ENCODE measurements at regions not wholly inside any gene's neighbourhood (a gene's known extent, or its start where the extent isn't known, plus 50 kb on each side); places are given as distances from the start of the nearest gene placed in this dataset.

GRCh38 chr4:133969202-133969848 lies 232.3 kb downstream of the PABPC4L start:
- H3K27ac ChIP-seq (ENCODE audit: insufficient read length, low read depth, low read length), result no peak overlapping the region
- no peak overlapping the region for H2AFZ ChIP-seq (ENCODE audit: low read length)
- H3K4me1 ChIP-seq (ENCODE audit: insufficient read depth, low read length), result no peaks in the 10 kb centered on the region
- no peak overlapping the region for H3K4me2 ChIP-seq (ENCODE audit: insufficient read depth, insufficient read length, low read length)
- no peaks in the 10 kb centered on the region for H3K79me1 ChIP-seq (ENCODE audit: insufficient read depth, low read depth, low read length, poor library complexity, severe bottlenecking)
- no peak overlapping the region for H2BK15ac ChIP-seq (ENCODE audit: low read depth, low read length)
- H3K23ac ChIP-seq (ENCODE audit: insufficient read length, low read depth, low read length), result no peak overlapping the region
- 100% methylated on average over 2 of the region's 4 CpGs for WGBS (ENCODE audit: extremely low coverage, insufficient read length, low lambda C conversion rate)
- H2BK20ac ChIP-seq (ENCODE audit: low read depth, low read length, poor library complexity, severe bottlenecking), result no peak overlapping the region
- H3K4ac ChIP-seq (ENCODE audit: low read depth, low read length), result no peak overlapping the region
- H3T11ph ChIP-seq (ENCODE audit: low read length), result no peak overlapping the region
- no peak overlapping the region for H2BK120ac ChIP-seq (ENCODE audit: low read depth, low read length, poor library complexity, severe bottlenecking)
- DNase-seq, result no peak
- Mint-ChIP-seq H3K9me3 (peaks cover 16 to 17% of the 10 kb centered on the region in 2 experiments; a peak in 4 of 5 replicates), H3K4me3 (no peak overlapping the region), H3K27ac (no peak overlapping the region; a peak in 2 of 7 replicates), H3K27me3 (ENCODE audit: low read depth) (no peaks in the 10 kb centered on the region), H3K4me1 (peaks cover 0 to 6% of the 10 kb centered on the region in 2 experiments; a peak in 1 of 4 replicates), H3K36me3 (ENCODE audit: insufficient read depth in 1 of 3, low read depth in 3 of 3) (peaks cover 0 to 21% (median 12%) of the 10 kb centered on the region in 3 experiments; a peak in 4 of 7 replicates)
- H2BK5ac ChIP-seq (ENCODE audit: insufficient read length, low read length), result no peak overlapping the region
- H2AK5ac ChIP-seq (ENCODE audit: insufficient read length, low read length), result no peak overlapping the region
- H3K14ac ChIP-seq (ENCODE audit: insufficient read depth, low read length), result no peak overlapping the region
- H2BK12ac ChIP-seq (ENCODE audit: insufficient read length, low read depth, low read length), result no peak overlapping the region
- H3K56ac ChIP-seq (ENCODE audit: insufficient read length, low read depth, low read length), result no peak overlapping the region
- no peaks in the 10 kb centered on the region for H4K20me1 ChIP-seq (ENCODE audit: control insufficient read depth, insufficient read depth, insufficient read length)
- H4K91ac ChIP-seq (ENCODE audit: insufficient read length, low read depth, low read length), result no peak overlapping the region
- no peaks in the 10 kb centered on the region for H3K9me3 ChIP-seq (ENCODE audit: control insufficient read depth, low read depth, low read length)
- H3K18ac ChIP-seq (ENCODE audit: insufficient read length, low read depth, low read length), result no peak overlapping the region
- no peaks in the 10 kb centered on the region for H3K27me3 ChIP-seq (ENCODE audit: insufficient read depth, low read length)
- H3K23me2 ChIP-seq (ENCODE audit: insufficient read length, low read depth, low read length, poor library complexity, severe bottlenecking), result no peaks in the 10 kb centered on the region
- no peaks in the 10 kb centered on the region for H3K79me2 ChIP-seq (ENCODE audit: insufficient read depth, low read length)
- H3K9ac ChIP-seq (ENCODE audit: extremely low read depth, insufficient read length, low read length), result no peak overlapping the region
- no peak for TF ChIP-seq CTCF (conservative IDR thresholded peaks at IDR 0.05)
- no peak overlapping the region for H4K8ac ChIP-seq (replicated peaks; ENCODE audit: insufficient read length, low read depth, low read length)
- H4K5ac ChIP-seq (ENCODE audit: insufficient read length, low read depth, low read length), result no peak overlapping the region

All from H9 (cell line).